Right lobe of liver (tissue), 6 donors: ENCODE measurements at regions not wholly inside any gene's neighbourhood (a gene's known extent, or its start where the extent isn't known, plus 50 kb on each side); places are given as distances from the start of the nearest gene placed in this dataset.
A peak's percentile ranks its signal among the peaks of the same experiment; 100 is the strongest.

Experiments
- ATAC-seq, 4 donors: fragments of 200-7000 bp; cut with Tn5 transposase; one replicate each; pipeline ENCODE4 v1.9.1; 2020; ENCODE audit warnings: mild to moderate bottlenecking in 4 of 4, moderate library complexity in 4 of 4
- DNase-seq, 3 donors: peaks; one replicate each; pipeline ENCODE4 v3.0.0-alpha.2; 2020
- H3K27ac ChIP-seq, 3 donors: fragments of 200-600 bp; one replicate each; pipeline ENCODE4 v1.8.0; 2022
- H3K27me3 ChIP-seq, 2 donors: fragments of 200-600 bp; one replicate each; pipeline ENCODE4 v1.8.0; 2022
- H3K36me3 ChIP-seq, 4 donors: fragments of 200-600 bp; sonication (generic) in 1 of 4; one replicate each; pipeline versions ENCODE4 v1.5.1 to v1.8.0; 2017 to 2022; ENCODE audit warnings: control low read depth in 1 of 4
- H3K4me1 ChIP-seq, 4 donors: fragments of 200-600 bp; sonication (generic) in 1 of 4; one replicate each; pipeline versions ENCODE4 v1.5.1 to v1.8.0; 2017 to 2022; ENCODE audit warnings: control low read depth in 1 of 4
- H3K4me3 ChIP-seq, 3 donors: fragments of 200-600 bp; one replicate each; pipeline ENCODE4 v1.8.0; 2022
- H3K9me3 ChIP-seq, 4 donors: fragments of 200-600 bp; sonication (generic) in 1 of 4; one replicate each; pipeline versions ENCODE4 v1.5.1 to v1.8.0; 2017 to 2022; ENCODE audit warnings: control low read depth in 1 of 4
- CTCF ChIP-seq, 4 donors: fragments of 200-600 bp in 3 of 4; fragments of 450-650 bp in 1 of 4; IDR thresholded peaks; one replicate each; pipeline versions ENCODE4 v1.5.1 to v1.8.0; 2016 to 2022; ENCODE audit warnings: antibody characterized with exemption in 4 of 4, mild to moderate bottlenecking in 2 of 4
- POLR2A ChIP-seq: fragments of 450-650 bp; IDR thresholded peaks from one replicate; pipeline ENCODE4 v1.6.1; 2017; ENCODE audit warnings: antibody characterized with exemption, mild to moderate bottlenecking
- WGBS: methylation state at CpG from one replicate; pipeline ENCODE4 v1.1.6; 2018; ENCODE audit warnings: low coverage, low lambda C conversion rate; ENCODE audit not compliant: insufficient coverage; ENCODE audit errors: missing lambda C conversion rate; 5-methylcytosine and 5-hydroxymethylcytosine counted together
- intact Hi-C, 2 donors: fragments of 100-400 bp; cut with DNase I; formaldehyde crosslinking; loops; one replicate each; pipeline versions ENCODE4 v1.11.2 to v1.14.1; 2022
- donor health status: DM: no; HTN: yes; CAD: no.
- donor health status: DM: no; HTN: no; CAD: no.
- donor health status: DM: no; HTN: no; CAD: no.
- donor health status: DM: no; HTN: yes; CAD: no.
- donor health status: DM: no; HTN: yes; CAD: no.

- ATAC-seq: no peak
Observed at GRCh38 chr2:225275443-225275842, 124.1 kb upstream of the NYAP2 start.

GRCh38 chr2:225274751-225275150 is 124.8 kb upstream of the NYAP2 start:
- Histone ChIP-seq H3K27me3 (no peaks in the 10 kb centered on the region), H3K4me3 (no peak overlapping the region), H3K36me3 (no peaks in the 10 kb centered on the region), H3K9me3 (peaks cover 0 to 4% (median 0%) of the 10 kb centered on the region in 4 donors), H3K27ac (no peak overlapping the region), H3K4me1 (no peaks in the 10 kb centered on the region)
- TF ChIP-seq CTCF (IDR thresholded peaks at IDR 0.05): no peak
- no peak for TF ChIP-seq POLR2A
- DNase-seq (no peak), ATAC-seq (peak in 3 of 4 donors; percentile 49 to 63 (median 51))
- intact Hi-C loops: no loop called here
- 0% methylated on average over 1 of the region's 1 CpG for WGBS

More at GRCh38 chr2:225275443-225275842, 124.1 kb upstream of the NYAP2 start:
- Histone ChIP-seq H3K4me1 (no peaks in the 10 kb centered on the region), H3K27me3 (no peaks in the 10 kb centered on the region), H3K27ac (no peak overlapping the region), H3K36me3 (no peaks in the 10 kb centered on the region), H3K4me3 (no peak overlapping the region), H3K9me3 (peaks cover 0 to 4% (median 0%) of the 10 kb centered on the region in 4 donors)
- intact Hi-C loops: no loop called here
- no peak for DNase-seq
- TF ChIP-seq POLR2A (no peak), CTCF (IDR thresholded peaks at IDR 0.05) (no peak)

GRCh38 chr2:225272173-225272572 is 127.3 kb upstream of the NYAP2 start:
- Histone ChIP-seq H3K9me3 (no peaks in the 10 kb centered on the region), H3K4me3 (no peak overlapping the region), H3K4me1 (no peaks in the 10 kb centered on the region), H3K27me3 (no peaks in the 10 kb centered on the region), H3K27ac (no peak overlapping the region), H3K36me3 (no peaks in the 10 kb centered on the region)
- DNase-seq: no peak
- TF ChIP-seq CTCF (IDR thresholded peaks at IDR 0.05) (no peak), POLR2A (no peak)
- no peak for ATAC-seq
- intact Hi-C loops: no loop called here

- DNase-seq: no peak
Observed at GRCh38 chr2:225270861-225271260, 128.6 kb upstream of the NYAP2 start.

More at GRCh38 chr2:225270861-225271260, 128.6 kb upstream of the NYAP2 start:
- intact Hi-C loops: no loop called here
- Histone ChIP-seq H3K27ac (no peak overlapping the region), H3K9me3 (no peaks in the 10 kb centered on the region), H3K4me1 (no peaks in the 10 kb centered on the region), H3K36me3 (no peaks in the 10 kb centered on the region), H3K4me3 (no peak overlapping the region), H3K27me3 (no peaks in the 10 kb centered on the region)
- ATAC-seq: peak; percentile 45 to 67 (median 60)
- WGBS: 19% methylated on average over 2 of the region's 2 CpGs
- TF ChIP-seq POLR2A: no peak
- no peak for TF ChIP-seq CTCF (IDR thresholded peaks at IDR 0.05)
